GM11168 (cell line): ENCODE measurements at regions not wholly inside any gene's neighbourhood (a gene's known extent, or its start where the extent isn't known, plus 50 kb on each side); places are given as distances from the start of the nearest gene placed in this dataset.

Experiments
- in situ Hi-C: fragments of 300-500 bp; cut with MboI; formaldehyde crosslinking; loops from one replicate; pipeline ENCODE4 v1.12.0; 2022; ENCODE audit warnings: low sequenced_read_pairs; ENCODE audit not compliant: unreplicated experiment

GRCh38 chr9:106669835-106670234, 193.1 kb upstream of the ZNF462 start:
- in situ Hi-C loops, result no loop called here

DNA sequence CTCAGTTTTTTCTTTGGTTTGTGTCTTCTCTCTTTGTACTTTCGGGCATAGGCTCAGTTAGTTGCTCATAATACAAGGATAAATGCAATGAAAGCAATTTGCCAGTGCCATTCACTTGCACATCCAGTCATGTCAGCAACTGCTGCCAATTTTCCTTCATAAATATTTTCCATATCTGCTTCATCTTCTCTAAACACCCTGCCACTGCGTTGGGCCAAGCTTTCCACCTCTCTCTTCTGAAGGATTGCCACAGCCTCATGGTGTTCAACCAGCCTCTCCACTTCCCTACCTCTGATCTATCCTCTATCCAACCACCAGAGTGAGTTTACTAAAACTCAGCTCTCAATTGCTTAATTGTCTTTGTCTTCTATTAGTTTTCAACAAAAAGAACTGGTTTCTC, 192.5 kb upstream of the ZNF462 start:
- in situ Hi-C loops, result no loop called here

- in situ Hi-C loops, result no loop called here
Observed at GRCh38 chr9:106675780-106676179, 187.2 kb upstream of the ZNF462 start.

DNA sequence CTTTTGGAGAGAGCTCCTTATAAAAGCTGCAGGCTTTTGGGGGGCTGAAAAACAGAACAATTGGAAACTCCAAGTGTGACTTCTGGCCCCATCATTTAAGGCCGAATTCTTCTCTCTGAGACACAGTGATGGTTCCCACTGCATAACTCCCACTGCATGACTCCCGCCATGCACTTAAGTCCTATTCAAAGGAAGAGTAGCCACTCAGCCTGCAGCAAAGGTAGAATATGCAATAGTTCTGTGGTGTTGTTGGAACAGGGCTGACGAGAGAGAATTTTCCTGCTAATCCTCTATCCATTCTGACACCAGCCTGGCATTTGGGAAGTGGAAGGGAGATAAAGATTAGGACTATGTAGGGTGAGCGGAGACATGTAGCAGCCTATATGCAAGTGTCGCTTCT, 185.6 kb upstream of the ZNF462 start:
- in situ Hi-C loops, result no loop called here

DNA sequence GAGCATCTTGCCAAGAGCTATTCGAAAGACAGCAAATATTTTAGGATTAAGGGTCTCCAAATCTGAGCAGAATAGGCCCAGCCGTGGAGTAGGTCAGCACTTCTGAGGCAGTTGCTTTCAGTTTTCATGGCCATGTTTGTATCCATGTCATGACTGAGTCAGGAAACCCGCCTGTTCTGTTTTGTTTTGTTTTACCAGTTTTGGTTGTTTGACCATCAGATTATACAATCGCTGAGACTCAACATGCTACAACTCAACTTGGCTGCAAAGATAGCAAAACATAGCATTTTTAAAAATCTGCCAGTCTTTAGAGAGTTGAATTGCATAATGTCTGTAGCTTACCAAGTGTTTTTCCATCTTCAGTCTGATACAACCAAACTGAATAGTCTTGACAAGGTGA, 185.1 kb upstream of the ZNF462 start:
- in situ Hi-C loops, result no loop called here

GRCh38 chr9:106678273-106678672, 184.7 kb upstream of the ZNF462 start:
- in situ Hi-C loops, result no loop called here

GRCh38 chr9:106682420-106682819, 180.5 kb upstream of the ZNF462 start:
- in situ Hi-C loops, result no loop called here

DNA sequence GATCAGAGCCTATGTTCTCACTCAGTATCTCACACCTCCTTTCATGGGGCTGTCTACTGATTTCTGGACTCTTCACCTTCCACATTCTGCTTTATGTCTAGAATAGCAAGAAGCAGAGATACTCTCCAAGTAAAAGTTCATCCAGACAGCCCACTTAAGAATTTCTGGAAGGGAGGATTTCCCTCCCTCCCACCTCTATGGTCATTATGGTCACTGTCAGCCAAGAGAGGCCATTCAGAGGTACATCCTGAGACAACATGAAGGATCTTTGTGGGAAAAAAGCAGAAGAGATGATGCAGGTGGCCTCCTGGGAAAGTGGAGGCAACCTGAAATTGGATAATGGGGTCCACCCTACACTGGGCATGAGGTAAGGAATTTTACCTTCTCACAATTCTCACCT, 179.5 kb upstream of the ZNF462 start:
- in situ Hi-C loops, result no loop called here

DNA sequence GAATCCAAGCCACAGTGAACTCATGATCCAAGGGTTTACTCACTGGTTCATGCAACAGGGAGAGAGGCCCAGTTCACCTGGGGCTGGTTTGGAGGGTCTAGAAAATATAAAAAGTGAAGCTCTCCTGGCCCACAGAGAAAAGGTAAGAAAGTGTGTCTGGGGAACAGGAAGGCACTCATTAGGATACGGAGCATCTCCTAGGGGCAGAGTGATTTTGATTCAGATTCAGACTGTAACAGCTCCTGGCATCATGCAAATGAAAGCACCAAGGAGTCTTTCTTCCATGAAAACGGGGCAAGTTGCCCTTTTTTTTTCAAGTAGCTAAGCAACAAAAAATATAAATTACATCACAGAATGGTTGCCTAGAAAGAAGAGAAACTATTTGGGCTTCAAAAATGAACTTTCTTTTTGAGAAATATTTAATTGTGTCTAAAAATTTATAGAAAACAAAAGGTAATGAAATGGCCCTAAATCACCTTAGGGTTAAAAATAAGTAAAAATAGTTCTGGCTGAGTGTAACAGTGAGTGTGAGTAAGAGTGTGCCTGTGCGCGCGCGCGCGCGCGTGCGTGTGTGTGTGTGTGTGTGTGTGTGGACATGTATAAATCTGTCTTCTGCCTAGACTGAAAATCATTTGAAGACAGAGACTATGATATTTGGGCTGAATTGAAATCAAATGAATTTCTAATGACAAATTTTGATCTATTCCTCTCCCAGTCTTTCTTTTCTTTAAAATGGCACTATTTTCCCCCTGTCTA, 177.8 kb upstream of the ZNF462 start:
- in situ Hi-C loops, result no loop called here

- in situ Hi-C loops, result no loop called here
Observed at GRCh38 chr9:106689089-106689488, 173.9 kb upstream of the ZNF462 start.

DNA sequence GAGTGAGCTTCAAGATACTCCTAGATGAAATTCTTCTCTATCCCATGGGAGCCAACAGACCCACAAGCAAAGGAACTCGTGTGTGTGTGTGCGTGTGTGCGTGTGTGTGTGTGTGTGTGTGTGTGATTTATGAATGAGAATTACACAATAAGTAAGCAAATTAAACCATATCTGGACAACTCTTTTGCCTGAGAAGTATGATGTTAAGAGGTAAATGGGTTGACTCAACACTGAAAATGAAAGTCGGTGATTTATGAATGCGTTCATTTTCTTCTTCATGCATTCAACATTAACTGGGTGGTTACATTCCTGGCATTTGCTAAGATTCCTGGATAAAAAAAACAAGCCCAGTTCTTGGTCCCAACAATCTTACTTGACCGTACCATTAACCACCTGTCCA, 171.3 kb upstream of the ZNF462 start:
- in situ Hi-C loops, result no loop called here

GRCh38 chr9:106693558-106693957, 169.4 kb upstream of the ZNF462 start:
- in situ Hi-C loops, result no loop called here

- in situ Hi-C loops, result no loop called here
Observed at GRCh38 chr9:106696804-106697203, 166.2 kb upstream of the ZNF462 start.

GRCh38 chr9:106697390-106697749, 165.6 kb upstream of the ZNF462 start:
- in situ Hi-C loops, result no loop called here

- in situ Hi-C loops, result no loop called here
Observed at GRCh38 chr9:106697750-106698502, 165.0 kb upstream of the ZNF462 start.

GRCh38 chr9:106700676-106701075, 162.3 kb upstream of the ZNF462 start:
- in situ Hi-C loops, result no loop called here

- in situ Hi-C loops, result no loop called here
Observed at GRCh38 chr9:106701611-106702010, 161.4 kb upstream of the ZNF462 start.

- in situ Hi-C loops, result no loop called here
Observed at GRCh38 chr9:106704056-106704615, 158.8 kb upstream of the ZNF462 start.

- in situ Hi-C loops, result no loop called here
Observed at GRCh38 chr9:106707291-106707690, 155.7 kb upstream of the ZNF462 start.

DNA sequence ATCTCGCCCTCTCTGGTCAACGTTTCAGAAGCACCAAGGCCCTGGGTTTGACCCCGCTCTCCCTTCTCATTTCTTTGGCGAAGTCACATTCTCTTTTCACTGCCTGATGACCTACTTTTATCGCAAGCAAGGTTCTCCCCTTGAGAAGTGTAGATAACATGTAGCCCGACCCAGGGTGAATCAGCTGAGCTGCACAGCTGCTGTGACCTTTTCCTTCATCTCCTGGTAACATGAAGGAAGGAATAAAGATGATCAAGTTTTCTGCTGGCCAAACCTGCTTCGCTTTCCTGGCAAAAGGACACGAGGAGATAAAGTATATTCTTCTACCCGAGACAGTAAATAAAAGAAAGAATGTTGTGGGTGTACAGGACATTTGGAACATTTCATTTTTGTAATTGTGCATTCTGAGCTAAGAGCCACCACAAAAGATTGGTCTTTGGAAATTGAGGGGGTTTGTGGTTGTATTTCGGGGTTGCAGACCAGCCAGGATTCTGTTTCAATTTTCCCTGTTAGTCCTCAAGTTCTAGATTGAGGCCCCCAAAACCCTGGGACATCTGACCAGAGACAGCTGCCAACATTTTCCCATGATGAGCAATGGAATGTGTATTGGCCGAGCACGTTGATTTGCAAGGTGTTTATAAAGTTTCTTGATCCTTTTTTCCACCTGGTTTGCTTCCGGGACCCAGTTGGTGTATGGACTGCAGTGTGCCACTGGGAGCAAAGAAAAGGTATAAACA, 155.1 kb upstream of the ZNF462 start:
- in situ Hi-C loops, result no loop called here
